NOMO-1 treated with dmso at 0.1 percent for 144 hours (cell line): ENCODE measurements at regions not wholly inside any gene's neighbourhood (a gene's known extent, or its start where the extent isn't known, plus 50 kb on each side); places are given as distances from the start of the nearest gene placed in this dataset.
"Not testable (repeated sequence)": the region's sequence is repeated elsewhere in the genome, so short reads cannot be mapped to it uniquely, and the experiment has no call there.

Experiments used
- DNase-seq: peaks from one replicate; lab custom pipeline; 2025; ENCODE audit not compliant: unreplicated experiment; lab: John Stamatoyannopoulos, UW

GRCh38 chr3:33956206-33956605 lies 157.8 kb downstream of the PDCD6IP start:
- no peak for DNase-seq

- DNase-seq: no peak
These were observed 158.3 kb downstream of the PDCD6IP start for GRCh38 chr3:33956776-33957175.

- DNase-seq: no peak
These were observed 158.7 kb downstream of the PDCD6IP start for GRCh38 chr3:33957176-33957575.

GRCh38 chr3:33958661-33959060 lies 160.2 kb downstream of the PDCD6IP start:
- no peak for DNase-seq

- DNase-seq: no peak
These were observed 164.0 kb downstream of the PDCD6IP start for GRCh38 chr3:33962396-33962795.

- DNase-seq: not testable (repeated sequence)
These were observed 171.8 kb downstream of the PDCD6IP start for GRCh38 chr3:33970180-33970579.

- DNase-seq: no peak
These were observed 172.6 kb downstream of the PDCD6IP start for GRCh38 chr3:33971055-33971454.

- DNase-seq: no peak
These were observed 177.0 kb downstream of the PDCD6IP start for GRCh38 chr3:33975463-33975862.

GRCh38 chr3:33977227-33977626 lies 178.8 kb downstream of the PDCD6IP start:
- no peak for DNase-seq

- no peak for DNase-seq
These were observed 181.8 kb downstream of the PDCD6IP start for GRCh38 chr3:33980252-33980651.

- no peak for DNase-seq
These were observed 183.9 kb downstream of the PDCD6IP start for GRCh38 chr3:33982269-33982798.

- not testable (repeated sequence) for DNase-seq
These were observed 184.5 kb downstream of the PDCD6IP start for GRCh38 chr3:33982949-33983348.

- DNase-seq: no peak
These were observed 190.8 kb downstream of the PDCD6IP start for GRCh38 chr3:33989229-33989628.

GRCh38 chr3:33991673-33992072 lies 193.2 kb downstream of the PDCD6IP start:
- DNase-seq: no peak

- DNase-seq: no peak
These were observed 195.2 kb downstream of the PDCD6IP start for GRCh38 chr3:33993631-33994030.

- DNase-seq: no peak
These were observed 196.1 kb downstream of the PDCD6IP start for GRCh38 chr3:33994568-33994967.

GRCh38 chr3:34000301-34000700 lies 201.9 kb downstream of the PDCD6IP start:
- no peak for DNase-seq

- DNase-seq: no peak
These were observed 202.6 kb downstream of the PDCD6IP start for GRCh38 chr3:34001022-34001421.

- DNase-seq: no peak
These were observed 203.6 kb downstream of the PDCD6IP start for GRCh38 chr3:34001990-34002389.

GRCh38 chr3:34002569-34003100 lies 204.2 kb downstream of the PDCD6IP start:
- DNase-seq: no peak

- DNase-seq: no peak
These were observed 207.5 kb downstream of the PDCD6IP start for GRCh38 chr3:34005886-34006285.

- no peak for DNase-seq
These were observed 209.8 kb downstream of the PDCD6IP start for GRCh38 chr3:34008191-34008590.
